Transverse colon (tissue), 4 donors: ENCODE measurements at regions not wholly inside any gene's neighbourhood (a gene's known extent, or its start where the extent isn't known, plus 50 kb on each side); places are given as distances from the start of the nearest gene placed in this dataset.

Experiments used
- DNase-seq: peaks from one replicate; pipeline ENCODE4 v3.0.0-alpha.2; 2019
- H3K27ac ChIP-seq, 4 donors: fragments of 200-600 bp; sonication (generic); 2 replicates each; pipeline ENCODE4 v1.5.1; 2016 to 2018; ENCODE audit warnings: inconsistent platforms in 4 of 4
- H3K27me3 ChIP-seq: fragments of 200-600 bp; sonication (generic); 2 replicates; pipeline ENCODE4 v1.5.1; 2017; ENCODE audit warnings: inconsistent platforms
- H3K36me3 ChIP-seq, 4 donors: fragments of 200-600 bp; sonication (generic); 2 replicates each; pipeline ENCODE4 v1.5.1; 2017 to 2019; ENCODE audit warnings: inconsistent platforms in 4 of 4
- H3K4me1 ChIP-seq, 4 donors: fragments of 200-600 bp; sonication (generic); 2 replicates each; pipeline ENCODE4 v1.5.1; 2017 to 2020; ENCODE audit warnings: inconsistent platforms in 4 of 4
- H3K4me3 ChIP-seq, 4 donors: fragments of 200-600 bp; sonication (generic); 1 replicate in 1 of 4; 2 replicates in 3 of 4; pipeline versions ENCODE4 v1.5.1 to v1.6.1; 2017 to 2019; ENCODE audit warnings: inconsistent platforms in 4 of 4
- H3K9me3 ChIP-seq, 2 donors: fragments of 200-600 bp; sonication (generic); 2 replicates each; pipeline ENCODE4 v1.5.1; 2017 to 2019; ENCODE audit warnings: inconsistent platforms in 2 of 2
- CTCF ChIP-seq, 5 experiments: fragments of 200-600 bp in 3 of 5; fragments of 450-650 bp in 2 of 5; sonication (generic) in 3 of 5; IDR thresholded peaks; 1 replicate in 2 of 5; 2 replicates in 3 of 5; pipeline ENCODE4 v1.5.1; 2016 to 2017; ENCODE audit warnings: antibody characterized with exemption in 5 of 5, inconsistent platforms in 3 of 5, mild to moderate bottlenecking in 2 of 5, moderate library complexity in 1 of 5
- EP300 ChIP-seq: sonication (generic); formaldehyde crosslinking; IDR thresholded peaks from one replicate; pipeline ENCODE4 v1.6.1; 2017; ENCODE audit warnings: antibody characterized with exemption, low read depth
- POLR2A ChIP-seq: fragments of 450-650 bp; IDR thresholded peaks from one replicate; pipeline ENCODE4 v1.6.1; 2016; ENCODE audit warnings: antibody characterized with exemption, mild to moderate bottlenecking, moderate library complexity
- POLR2AphosphoS5 ChIP-seq, 3 donors: sonication (generic); formaldehyde crosslinking; IDR thresholded peaks; one replicate each; pipeline ENCODE4 v1.6.1; 2016; ENCODE audit warnings: antibody characterized with exemption in 3 of 3
- WGBS, 2 donors: methylation state at CpG; one replicate each; pipeline ENCODE4 v1.1.5; 2018; ENCODE audit warnings: low coverage in 1 of 2; 5-methylcytosine and 5-hydroxymethylcytosine counted together
- in situ Hi-C, 4 donors: fragments of 200-750 bp; cut with MboI; loops; one replicate each; pipeline versions ENCODE4 v1.15.0 to v1.15.1; 2017; ENCODE audit warnings: low sequenced_read_pairs in 3 of 4, low pct_ligation_motif_present in 1 of 4, low pct_unique_long_range_greater_than_20kb in 1 of 4
- intact Hi-C: fragments of 100-400 bp; cut with DNase I; formaldehyde crosslinking; loops from one replicate; pipeline ENCODE4 v1.15.1; 2023; ENCODE audit warnings: low total_unique reads

- H3K9me3 ChIP-seq = no peaks in the 10 kb centered on the region
- no peak overlapping the region for H3K4me3 ChIP-seq
- H3K36me3 ChIP-seq = no peaks in the 10 kb centered on the region
- WGBS, 2 donors = 25 to 57% methylated on average over 1 of the region's 1 CpG
- no peak overlapping the region for H3K27ac ChIP-seq
- in situ Hi-C loops (no loop called here), intact Hi-C loops (no loop called here)
- no peaks in the 10 kb centered on the region for H3K27me3 ChIP-seq
- no peak for DNase-seq
- TF ChIP-seq EP300 (no peak), POLR2AphosphoS5 (IDR thresholded peaks at IDR 0.05) (no peak), CTCF (IDR thresholded peaks at IDR 0.05) (no peak), POLR2A (no peak)
- no peaks in the 10 kb centered on the region for H3K4me1 ChIP-seq
These were observed 585.1 kb upstream of the SUCLG2 start for GRCh38 chr3:68239542-68239941.

GRCh38 chr3:68234076-68234780 lies 579.8 kb upstream of the SUCLG2 start:
- no peaks in the 10 kb centered on the region for H3K27me3 ChIP-seq
- 76 to 83% methylated on average over 7 to 8 of the region's 8 CpGs for WGBS, 2 donors
- H3K4me3 ChIP-seq = no peak overlapping the region
- intact Hi-C loops = no loop called here
- no peak for TF ChIP-seq CTCF (IDR thresholded peaks at IDR 0.05)
- TF ChIP-seq POLR2AphosphoS5 (IDR thresholded peaks at IDR 0.05) = no peak
- TF ChIP-seq POLR2A = no peak
- TF ChIP-seq EP300 = no peak
- in situ Hi-C loops = no loop called here
- no peaks in the 10 kb centered on the region for H3K4me1 ChIP-seq
- H3K9me3 ChIP-seq = no peaks in the 10 kb centered on the region
- no peak for DNase-seq
- H3K27ac ChIP-seq = no peak overlapping the region
- no peaks in the 10 kb centered on the region for H3K36me3 ChIP-seq

GRCh38 chr3:68228856-68229255 lies 574.4 kb upstream of the SUCLG2 start:
- TF ChIP-seq EP300 (no peak), POLR2A (no peak), POLR2AphosphoS5 (IDR thresholded peaks at IDR 0.05) (no peak), CTCF (IDR thresholded peaks at IDR 0.05) (no peak)
- Histone ChIP-seq H3K9me3 (no peaks in the 10 kb centered on the region), H3K4me1 (no peaks in the 10 kb centered on the region), H3K27me3 (no peaks in the 10 kb centered on the region), H3K27ac (no peak overlapping the region), H3K36me3 (no peaks in the 10 kb centered on the region), H3K4me3 (no peak overlapping the region)
- intact Hi-C loops = no loop called here
- in situ Hi-C loops = no loop called here
- no peak for DNase-seq
- WGBS, 2 donors = 32 to 50% methylated on average over 1 of the region's 1 CpG

GRCh38 chr3:68220832-68221231 lies 566.4 kb upstream of the SUCLG2 start:
- DNase-seq = no peak
- Histone ChIP-seq H3K27me3 (no peaks in the 10 kb centered on the region), H3K27ac (no peak overlapping the region), H3K4me1 (no peaks in the 10 kb centered on the region), H3K36me3 (no peaks in the 10 kb centered on the region), H3K4me3 (no peak overlapping the region), H3K9me3 (no peaks in the 10 kb centered on the region)
- no peak for TF ChIP-seq POLR2AphosphoS5 (IDR thresholded peaks at IDR 0.05)
- TF ChIP-seq EP300 = no peak
- TF ChIP-seq CTCF (IDR thresholded peaks at IDR 0.05) = no peak
- TF ChIP-seq POLR2A = no peak
- WGBS, 2 donors = 80% methylated on average over 2 of the region's 2 CpGs; no CpG with 5 or more reads in 1 of the 2 donors
- intact Hi-C loops = no loop called here
- in situ Hi-C loops = no loop called here
